Endothelial cell of hepatic sinusoid (primary cell): ENCODE measurements at regions not wholly inside any gene's neighbourhood (a gene's known extent, or its start where the extent isn't known, plus 50 kb on each side); places are given as distances from the start of the nearest gene placed in this dataset.

Experiments
- in situ Hi-C: cut with HindIII; loops from 2 replicates; pipeline ENCODE4 v1.10.0; 2017; ENCODE audit warnings: low sequenced_read_pairs

DNA sequence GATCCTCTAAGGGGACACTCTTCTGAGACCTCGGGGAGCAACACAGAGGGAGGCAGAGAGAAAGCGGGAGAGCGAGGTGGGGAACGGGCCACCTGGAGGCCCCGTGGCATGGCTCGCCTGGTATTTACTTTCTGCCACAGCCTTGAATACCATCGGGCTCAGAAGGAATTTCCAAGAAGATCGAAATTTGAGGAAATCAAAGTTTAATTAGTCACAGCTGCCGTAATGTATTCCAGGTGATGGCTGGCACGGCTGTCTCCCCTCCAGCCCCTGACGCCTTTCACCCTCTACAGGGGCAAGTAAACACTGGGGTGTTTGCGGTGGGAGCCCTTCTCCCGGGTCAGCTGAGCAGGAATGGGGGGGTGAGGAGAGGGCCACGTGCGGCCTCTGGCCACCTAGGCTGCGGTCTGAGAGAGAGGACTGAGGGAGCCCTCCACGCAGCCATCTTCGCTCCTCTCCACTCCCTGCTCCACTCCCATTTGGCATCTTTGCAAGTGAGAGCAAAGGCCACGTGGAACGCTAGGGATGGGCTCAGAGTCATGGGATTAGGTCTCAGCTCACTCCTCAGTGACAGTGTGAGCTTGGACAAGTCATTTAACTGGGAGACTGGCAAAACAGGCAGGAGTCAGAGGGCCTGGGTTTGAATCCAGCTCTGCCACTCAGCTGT lies 125.2 kb downstream of the SYF2 start:
- in situ Hi-C loops: no loop called here

DNA sequence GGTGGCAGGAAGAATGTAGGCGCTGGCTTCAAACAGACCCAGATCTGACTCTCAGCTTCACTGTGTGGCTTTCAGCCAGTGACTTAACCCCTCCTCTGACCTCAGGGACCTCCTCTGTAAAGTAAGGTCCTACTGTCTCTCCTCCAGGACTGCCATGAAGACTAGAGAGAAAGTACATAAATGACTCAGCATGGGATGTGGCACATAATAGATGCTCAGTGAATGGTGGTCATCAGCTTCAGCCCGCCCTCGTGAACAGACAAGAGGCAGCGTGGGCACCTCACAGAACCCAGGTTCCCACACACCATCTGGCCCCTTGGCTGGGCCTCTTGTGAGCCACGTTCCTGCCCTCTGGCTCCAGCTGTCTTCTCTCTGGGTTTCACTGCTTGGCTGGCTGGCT lies 126.0 kb downstream of the SYF2 start:
- in situ Hi-C loops: no loop called here

DNA sequence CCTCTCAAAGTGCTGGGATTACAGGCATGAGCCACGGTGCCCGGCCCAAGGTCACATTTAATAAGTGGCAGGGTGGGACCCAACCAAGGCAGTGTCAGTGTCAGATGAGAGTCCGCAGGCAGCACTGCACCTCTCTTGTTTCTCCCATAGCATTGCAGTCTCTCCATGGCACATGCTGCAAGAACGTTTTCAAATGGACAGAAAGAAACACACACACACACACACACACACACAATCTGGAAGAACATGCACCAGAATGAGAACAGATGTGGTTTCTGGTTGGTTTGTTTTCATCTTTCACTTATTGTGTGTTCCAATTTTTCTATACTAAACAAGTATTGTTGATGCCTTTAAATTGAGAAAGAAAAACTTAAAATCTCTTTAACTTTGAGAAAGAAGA lies 126.5 kb downstream of the SYF2 start:
- in situ Hi-C loops: no loop called here

DNA sequence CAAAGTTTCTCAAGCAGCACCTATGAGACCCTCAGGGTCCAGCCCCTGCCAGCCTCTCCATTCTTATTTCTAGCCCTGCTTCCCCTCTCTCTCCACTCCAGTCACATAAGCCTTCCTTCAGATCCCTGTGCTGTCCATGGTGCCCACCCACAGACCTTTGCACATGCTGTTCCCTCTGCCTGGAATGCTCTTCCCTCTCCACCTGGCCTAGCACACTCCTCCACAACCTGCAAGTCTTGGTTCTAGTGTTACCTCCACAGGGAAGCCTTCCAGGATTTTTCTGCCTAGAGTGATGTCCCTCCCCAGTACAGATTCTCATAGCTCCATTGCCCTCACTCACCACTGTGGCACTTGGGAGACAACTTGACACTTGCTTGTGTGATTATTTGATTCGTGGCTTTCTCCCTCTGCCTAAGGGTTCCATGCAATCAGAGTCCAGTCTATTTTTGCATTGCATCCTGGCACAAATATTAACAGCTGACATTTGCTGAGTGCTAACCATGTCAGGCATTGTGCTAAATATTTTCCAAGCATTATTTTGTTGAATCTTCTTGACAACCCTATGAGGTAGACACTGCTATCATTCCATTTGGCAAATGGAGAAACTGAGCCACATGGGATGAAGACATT lies 127.3 kb downstream of the SYF2 start:
- in situ Hi-C loops: no loop called here

DNA sequence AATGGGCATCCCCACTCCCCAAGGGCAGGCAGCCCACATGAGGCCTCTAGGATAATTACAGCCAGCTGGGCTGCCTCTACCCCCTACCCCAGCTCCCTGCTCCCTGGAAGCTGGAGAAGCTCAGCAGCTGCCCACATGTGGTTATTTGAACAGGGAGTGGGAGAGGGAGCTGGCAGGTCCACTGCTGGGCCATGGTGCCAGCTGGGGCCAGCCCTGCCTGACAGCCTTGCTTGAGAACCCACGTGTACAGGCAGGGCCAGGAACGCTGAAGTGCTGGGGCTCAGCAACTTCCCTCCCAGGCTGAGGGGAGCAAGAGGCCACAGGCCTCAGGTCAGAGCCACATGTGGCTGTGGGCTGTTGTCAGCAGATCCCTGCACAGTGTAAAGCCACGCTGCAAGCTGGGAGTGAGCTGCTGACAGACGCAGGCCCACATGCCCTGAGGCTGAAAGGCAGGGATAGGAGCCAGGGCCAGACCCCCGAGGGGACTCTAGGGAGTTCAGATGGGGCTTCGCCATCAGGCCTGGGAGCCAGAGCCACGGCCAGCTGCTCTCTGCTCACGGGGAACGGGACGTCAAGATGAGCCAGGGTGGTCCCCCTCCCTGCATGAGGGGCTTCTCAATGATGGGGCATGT lies 129.0 kb downstream of the SYF2 start:
- in situ Hi-C loops: no loop called here

DNA sequence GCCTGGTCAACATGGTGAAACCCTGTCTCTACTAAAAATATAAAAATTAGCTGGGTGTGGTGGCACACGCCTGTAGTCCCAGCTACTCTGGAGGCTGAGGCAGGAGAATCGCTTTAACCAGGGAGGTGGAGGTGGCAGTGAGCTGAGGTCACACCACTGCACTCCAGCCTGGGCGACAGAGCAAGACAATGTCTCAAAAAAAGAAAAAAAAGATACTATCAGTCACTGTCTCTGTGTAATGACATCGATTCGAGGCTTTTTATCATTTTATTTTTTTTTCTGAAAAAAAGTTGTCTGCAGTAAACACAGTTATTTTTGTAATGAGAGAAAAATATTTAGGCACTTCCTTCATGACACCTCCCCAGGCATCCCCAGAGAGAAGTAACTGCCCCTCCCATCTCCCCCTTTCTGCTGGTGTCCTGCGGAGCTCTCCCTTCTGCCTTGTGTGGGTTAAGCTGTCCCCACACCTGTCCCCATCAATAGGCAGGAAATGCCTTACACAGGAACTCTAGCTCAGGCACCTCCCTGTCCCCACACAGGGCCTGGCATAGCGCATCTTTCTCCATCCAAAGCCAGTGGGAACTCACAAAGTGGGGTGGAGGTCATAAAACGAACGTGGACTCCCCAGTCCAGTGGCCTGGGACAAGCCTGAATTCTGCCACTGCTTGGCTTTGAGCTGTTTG lies 132.0 kb downstream of the SYF2 start:
- in situ Hi-C loops: no loop called here

DNA sequence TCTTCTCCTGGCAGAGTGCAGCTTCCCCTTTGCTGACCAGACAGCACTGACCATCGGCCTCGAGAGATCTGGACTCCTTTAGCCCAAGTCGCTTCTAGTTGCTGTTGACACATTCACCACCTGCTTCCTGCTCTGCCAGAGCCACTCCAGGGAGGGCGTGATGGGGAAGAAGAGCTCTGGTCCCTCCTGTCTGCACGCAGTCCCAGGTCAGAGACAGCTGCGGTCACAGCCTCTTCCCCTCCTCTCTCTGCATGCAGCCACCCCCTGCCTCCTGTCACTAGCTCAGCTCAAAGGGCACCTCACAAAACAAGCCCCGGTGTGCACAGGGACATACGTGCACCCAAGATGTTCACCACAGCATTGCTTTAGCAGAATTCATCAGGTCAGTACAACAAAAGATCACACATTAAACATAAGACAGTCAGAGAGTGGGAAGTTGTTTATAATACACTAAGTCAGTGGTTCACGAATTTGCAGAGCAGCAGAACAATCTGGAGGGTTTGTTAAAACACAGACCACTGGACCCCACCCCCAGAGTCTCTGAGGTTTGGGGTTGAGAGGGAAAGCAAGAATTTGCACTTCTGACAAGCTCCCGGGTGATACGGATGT lies 132.9 kb downstream of the SYF2 start:
- in situ Hi-C loops: loop anchor here (10.0 to 25.0 kb wide), 2 partner anchors 175 to 437 kb away; no protein-coding TSS in a partner anchor

DNA sequence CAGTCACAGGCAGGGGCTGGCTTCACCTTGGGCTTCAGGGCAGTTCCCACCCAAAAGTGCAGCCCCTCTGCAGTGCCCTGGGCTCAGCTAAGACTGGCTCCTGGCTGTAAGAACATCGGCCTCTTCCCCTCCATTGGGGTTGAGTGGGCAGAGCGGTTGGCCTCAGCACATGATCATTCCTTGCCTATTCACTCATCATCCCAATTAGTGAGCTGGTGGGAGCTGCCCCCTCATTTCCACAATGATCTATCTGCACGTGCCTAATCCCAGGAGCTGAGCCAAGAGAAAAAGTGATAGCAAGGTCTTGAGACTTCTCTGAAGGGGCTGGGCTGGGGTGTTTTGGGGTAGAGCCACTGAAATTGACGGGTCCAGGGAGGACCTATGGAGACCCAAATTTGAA lies 133.6 kb downstream of the SYF2 start:
- in situ Hi-C loops: loop anchor here (10.0 to 25.0 kb wide), 2 partner anchors 174 to 436 kb away; no protein-coding TSS in a partner anchor

DNA sequence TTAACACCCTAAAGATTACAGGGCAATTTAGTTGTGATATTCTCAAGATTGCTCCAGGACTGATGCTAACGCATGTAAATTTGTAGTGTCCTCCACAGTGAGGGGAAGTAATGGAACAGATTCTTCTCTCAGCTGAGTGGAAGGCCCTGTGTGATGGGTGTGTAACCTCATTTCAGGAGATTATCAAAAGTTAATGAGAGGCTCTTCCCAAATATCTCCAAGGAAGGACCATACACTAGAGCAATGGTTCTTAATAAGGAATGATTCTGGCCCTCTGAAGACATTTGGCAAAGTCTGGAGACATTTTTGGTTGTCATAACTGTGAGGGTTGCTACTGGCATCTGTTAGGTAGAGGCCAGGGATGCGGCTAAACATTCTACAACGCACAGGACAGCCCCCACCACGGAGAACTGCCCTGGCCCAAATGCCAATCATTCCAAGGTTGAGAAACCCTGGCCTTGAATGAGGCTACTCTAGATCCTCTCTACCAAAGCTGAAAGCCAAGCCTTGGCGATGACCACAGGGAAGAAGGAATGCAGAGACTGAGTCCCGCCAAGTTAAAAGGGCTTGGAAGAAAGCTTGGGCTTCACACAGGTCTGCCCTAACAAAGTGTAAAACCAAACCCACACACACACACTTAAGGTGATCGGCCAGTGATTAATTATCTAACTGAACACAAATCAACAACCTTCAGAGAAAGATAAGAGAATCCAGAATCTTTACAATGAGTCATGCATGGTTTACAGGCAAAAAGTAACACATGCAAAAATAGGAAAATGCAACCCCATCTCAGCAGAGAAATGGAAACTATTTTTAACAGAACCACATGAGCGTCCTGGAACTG lies 135.8 kb downstream of the SYF2 start:
- in situ Hi-C loops: loop anchor here (10.0 to 25.0 kb wide), 2 partner anchors 172 to 434 kb away; no protein-coding TSS in a partner anchor

DNA sequence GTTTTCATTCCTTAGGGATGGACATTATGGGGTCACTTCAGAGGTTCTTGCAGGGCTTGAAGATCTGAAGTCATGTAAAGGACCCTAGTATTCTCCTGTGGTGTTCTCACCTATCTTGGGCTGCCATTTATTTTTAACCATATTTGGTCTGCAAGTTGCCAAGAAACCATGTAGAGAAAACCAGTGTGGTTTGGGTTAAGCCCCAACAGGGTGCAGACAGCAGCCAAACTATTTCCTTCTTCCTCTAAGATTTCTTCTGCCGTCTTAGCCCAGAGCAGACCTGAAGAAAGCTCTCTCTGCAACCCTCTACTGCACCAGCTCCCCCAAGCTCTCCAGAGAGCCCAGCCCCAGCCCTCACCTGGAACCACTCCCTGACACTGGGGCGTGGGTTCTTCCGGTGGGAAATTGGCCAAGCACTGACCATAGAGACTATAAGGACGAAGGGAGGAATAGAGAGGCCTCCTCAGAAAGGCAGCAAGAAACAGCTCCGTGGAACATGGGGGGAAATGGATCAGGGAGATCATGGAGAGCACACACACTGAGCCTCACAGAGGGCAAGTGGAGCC lies 136.6 kb downstream of the SYF2 start:
- in situ Hi-C loops: loop anchor here (10.0 to 25.0 kb wide), 2 partner anchors 171 to 433 kb away; no protein-coding TSS in a partner anchor

DNA sequence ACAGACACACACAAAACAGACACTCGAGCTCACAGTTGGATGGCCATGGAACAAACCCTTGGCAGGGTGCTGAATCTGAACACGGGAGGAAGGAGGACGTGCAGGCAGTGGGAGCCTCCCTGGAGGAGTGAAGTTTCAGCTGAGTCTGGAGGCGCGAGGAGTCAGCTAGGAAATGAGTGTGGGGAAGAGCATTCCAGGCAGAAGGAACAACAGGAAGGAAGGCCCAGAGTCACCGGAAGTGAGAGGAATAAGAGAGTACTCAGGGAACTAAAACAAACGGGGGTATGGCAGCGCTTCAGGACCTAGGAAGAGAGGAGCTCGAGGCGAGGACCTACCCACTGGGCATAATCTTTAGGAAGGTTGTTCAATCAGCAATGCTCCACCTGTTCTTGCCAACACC lies 137.3 kb downstream of the SYF2 start:
- in situ Hi-C loops: loop anchor here (5.0 to 25.0 kb wide), 3 partner anchors 108 to 433 kb away; no protein-coding TSS in a partner anchor

DNA sequence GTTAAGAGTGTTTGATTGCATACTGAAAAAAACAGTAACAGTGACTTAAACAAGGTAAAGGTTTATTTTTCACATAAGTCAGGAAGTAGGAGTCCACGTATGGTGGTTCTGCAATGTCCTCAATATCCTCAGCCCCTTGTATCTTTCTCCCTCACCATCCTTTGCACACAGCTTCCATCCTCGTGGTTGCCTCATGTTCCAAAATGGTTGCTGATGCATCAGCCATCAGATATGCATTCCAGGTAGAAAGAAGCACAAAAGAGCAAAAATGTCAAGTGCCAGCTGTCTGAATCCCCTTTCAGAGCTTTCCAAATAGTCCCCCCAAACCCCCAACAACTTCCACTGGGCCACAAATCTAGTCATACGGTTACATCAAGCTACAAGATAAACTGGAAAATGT lies 138.1 kb downstream of the SYF2 start:
- in situ Hi-C loops: loop anchor here (5.0 to 25.0 kb wide), 3 partner anchors 107 to 432 kb away; no protein-coding TSS in a partner anchor

DNA sequence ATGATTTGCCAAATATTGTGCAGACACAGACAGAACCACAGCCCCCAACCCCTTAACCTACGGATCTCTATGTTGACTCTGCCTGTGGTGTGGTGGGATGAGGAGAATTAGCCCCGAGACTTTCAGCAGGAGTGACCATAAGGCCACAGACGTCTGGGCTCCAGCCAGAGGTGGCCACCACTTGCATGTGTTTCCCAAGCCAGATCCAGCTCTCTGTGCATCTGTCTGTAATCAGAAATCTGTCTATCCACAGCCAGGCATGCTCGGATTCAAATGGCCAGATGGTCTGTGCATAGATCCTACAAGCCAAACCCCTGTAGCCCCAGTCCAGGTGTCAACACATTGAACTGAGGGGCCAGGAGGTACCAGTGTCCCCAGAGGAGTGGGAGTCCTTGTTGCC lies 140.6 kb downstream of the SYF2 start:
- in situ Hi-C loops: loop anchor here (5.0 to 25.0 kb wide), 3 partner anchors 104 to 429 kb away; no protein-coding TSS in a partner anchor

DNA sequence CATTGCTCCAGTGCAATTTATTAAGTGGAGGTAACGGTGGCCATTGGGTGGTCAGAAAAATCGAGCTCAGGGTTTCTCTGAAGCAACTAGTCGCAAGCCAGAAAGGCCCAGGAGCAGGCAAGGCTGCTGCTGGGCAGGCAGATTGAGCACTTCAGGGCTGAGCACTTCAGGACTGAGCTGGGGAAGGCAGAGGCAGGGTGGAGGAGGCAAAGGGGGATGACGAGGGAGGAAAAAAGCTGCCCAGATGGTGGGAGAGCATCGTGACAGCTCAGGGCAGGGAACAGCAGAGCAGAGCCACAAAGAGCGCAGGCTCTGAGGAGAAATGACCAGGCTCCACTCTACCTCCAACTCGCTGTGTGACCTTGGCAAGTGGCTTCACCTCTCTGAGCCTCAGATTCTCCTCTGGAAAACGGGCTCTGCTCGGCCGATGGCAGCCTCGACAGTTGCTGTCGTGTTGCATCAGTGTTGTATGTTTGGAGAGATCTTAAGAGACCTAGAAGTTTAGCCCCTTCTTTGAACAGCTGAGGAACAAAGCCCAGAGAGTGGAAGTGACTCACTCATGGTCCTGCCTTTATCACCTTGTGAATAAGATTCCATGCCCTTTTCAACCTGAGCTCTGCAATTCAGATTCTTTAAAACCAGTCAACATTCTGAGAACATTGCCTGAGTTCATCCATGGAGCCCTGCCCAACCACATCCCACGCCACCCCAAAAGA lies 141.4 kb downstream of the SYF2 start:
- in situ Hi-C loops: loop anchor here (5.0 to 25.0 kb wide), 3 partner anchors 104 to 429 kb away; no protein-coding TSS in a partner anchor

DNA sequence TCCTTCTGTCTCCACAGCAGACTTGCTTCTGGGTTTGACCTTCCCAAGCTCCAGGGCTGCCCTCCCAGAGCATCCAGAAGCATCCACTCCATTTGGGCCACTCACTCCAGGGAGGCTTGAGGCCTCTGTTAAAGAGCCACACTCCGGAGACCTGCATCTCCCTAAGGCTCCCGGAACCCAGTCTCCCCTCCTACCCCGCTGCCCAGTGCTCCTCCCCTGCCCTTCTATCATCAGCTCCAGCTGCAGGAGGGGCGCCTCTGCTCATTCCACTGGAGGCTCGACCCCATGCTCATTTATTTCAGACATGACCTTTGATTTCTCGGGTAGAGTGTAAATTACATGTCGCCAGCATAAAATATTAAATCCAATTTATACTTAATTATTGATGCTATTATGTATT lies 142.5 kb downstream of the SYF2 start:
- in situ Hi-C loops: loop anchor here (5.0 to 25.0 kb wide), 3 partner anchors 102 to 427 kb away; no protein-coding TSS in a partner anchor

DNA sequence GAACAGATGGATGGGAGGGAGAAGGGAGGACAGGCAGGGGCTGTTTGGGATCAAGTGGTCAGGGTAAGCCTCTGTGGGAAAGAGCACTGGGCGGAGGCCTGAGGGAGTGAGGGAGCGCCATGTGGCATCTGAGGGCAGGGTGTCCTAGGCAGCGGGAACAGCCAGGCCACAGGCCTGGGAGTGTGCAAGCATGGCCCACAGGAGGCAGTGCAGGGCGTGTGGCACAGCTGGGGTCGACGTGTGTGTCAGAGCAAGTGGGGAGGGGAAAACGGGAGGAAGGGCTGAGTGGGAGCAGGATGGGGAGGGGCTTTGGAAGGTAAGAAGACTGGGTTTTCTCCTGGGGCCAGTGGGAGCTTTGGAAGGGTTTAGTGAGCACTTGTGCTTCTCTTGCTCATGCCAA lies 143.4 kb downstream of the SYF2 start:
- in situ Hi-C loops: loop anchor here (25.0 kb wide), 1 partner anchor 427 kb away; no protein-coding TSS in a partner anchor

DNA sequence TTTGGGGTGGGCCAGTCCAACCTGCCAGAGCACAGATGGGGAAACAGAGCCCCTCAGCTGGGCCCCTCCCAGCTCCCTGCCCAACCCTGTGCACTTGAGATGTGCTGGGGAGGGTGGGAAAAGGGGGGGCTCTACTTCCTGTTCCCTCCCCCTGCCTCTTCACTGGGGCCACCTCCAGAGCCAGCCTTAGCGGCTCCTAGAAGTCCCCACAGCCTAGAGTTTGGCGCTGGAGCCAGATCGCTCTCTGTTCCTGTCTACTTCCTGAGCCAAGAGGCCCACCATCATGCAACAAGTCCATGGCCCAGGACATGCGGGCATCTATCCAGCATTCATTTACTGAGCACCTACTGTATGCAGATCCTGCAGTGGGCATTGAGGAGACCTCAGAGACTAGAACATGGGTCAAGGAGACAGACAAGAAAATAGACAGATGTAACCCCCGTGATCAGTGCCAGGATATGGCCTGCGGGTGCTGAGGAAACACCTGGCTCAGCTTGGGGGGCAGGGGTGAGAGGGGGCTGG lies 144.1 kb downstream of the SYF2 start:
- in situ Hi-C loops: loop anchor here (25.0 kb wide), 1 partner anchor 426 kb away; no protein-coding TSS in a partner anchor

DNA sequence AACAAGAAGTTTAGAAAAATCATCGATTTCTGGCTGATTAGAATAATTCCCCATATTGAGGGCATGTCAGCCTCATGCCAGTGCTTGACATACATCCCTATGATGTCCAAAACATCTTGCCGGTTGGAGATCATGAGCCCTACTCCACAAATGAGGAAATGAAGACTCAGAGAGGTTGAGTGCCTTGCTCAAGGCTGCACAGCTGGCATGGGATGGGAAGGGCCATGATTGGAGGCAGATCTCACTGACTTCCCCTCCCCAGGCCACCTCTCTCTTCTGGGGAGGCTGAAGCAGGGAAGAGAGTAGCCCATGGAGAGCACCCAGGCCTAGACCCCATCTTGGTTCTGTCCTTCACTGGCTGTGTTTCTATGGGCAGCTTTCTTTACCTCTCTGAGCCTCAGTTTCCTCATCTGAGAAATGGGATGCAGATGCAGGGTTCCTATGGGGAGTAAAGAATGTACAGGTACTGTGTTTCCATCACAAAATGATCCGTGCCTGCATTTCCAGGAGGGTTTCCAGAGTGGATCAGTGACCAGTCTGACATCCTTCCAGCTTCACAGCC lies 145.7 kb downstream of the SYF2 start:
- in situ Hi-C loops: loop anchor here (25.0 kb wide), 1 partner anchor 424 kb away; no protein-coding TSS in a partner anchor
